ENCODE measurements at regions not wholly inside any gene's neighbourhood (a gene's known extent, or its start where the extent isn't known, plus 50 kb on each side); places are given as distances from the start of the nearest gene placed in this dataset.

- intact Hi-C loops (cut with DNase I; ENCODE audit: low total_unique reads): no loop called here
- DNase-seq: no peak
- no peak overlapping the region for H3K27ac ChIP-seq
Measured at GRCh38 chr17:63170795-63171194, 204.8 kb downstream of the TANC2 start.

GRCh38 chr17:63171428-63172393 lies 205.7 kb downstream of the TANC2 start:
- Histone ChIP-seq H3K4me3 (no peak overlapping the region), H3K36me3 (no peaks in the 10 kb centered on the region), H3K27me3 (no peaks in the 10 kb centered on the region), H3K4me1 (no peaks in the 10 kb centered on the region), H3K27ac (no peak overlapping the region), H3K9me3 (no peaks in the 10 kb centered on the region)
- intact Hi-C loops (cut with DNase I; ENCODE audit: low total_unique reads): no loop called here
- DNase-seq: no peak
- no peak for TF ChIP-seq CTCF (IDR thresholded peaks at IDR 0.05)

More at GRCh38 chr17:63170795-63171194, 204.8 kb downstream of the TANC2 start:
- H3K4me3 ChIP-seq: no peak overlapping the region
- H3K4me1 ChIP-seq: no peaks in the 10 kb centered on the region
- TF ChIP-seq CTCF (IDR thresholded peaks at IDR 0.05): no peak
- H3K27me3 ChIP-seq: no peaks in the 10 kb centered on the region
- H3K9me3 ChIP-seq: no peaks in the 10 kb centered on the region
- no peaks in the 10 kb centered on the region for H3K36me3 ChIP-seq

GRCh38 chr17:63173450-63173849 lies 207.4 kb downstream of the TANC2 start:
- Histone ChIP-seq H3K9me3 (no peaks in the 10 kb centered on the region), H3K36me3 (no peaks in the 10 kb centered on the region), H3K27me3 (no peaks in the 10 kb centered on the region), H3K4me3 (no peak overlapping the region), H3K4me1 (no peaks in the 10 kb centered on the region), H3K27ac (no peak overlapping the region)
- DNase-seq: no peak
- intact Hi-C loops (cut with DNase I; ENCODE audit: low total_unique reads): no loop called here
- TF ChIP-seq CTCF (IDR thresholded peaks at IDR 0.05): no peak

GRCh38 chr17:63173903-63174302 lies 207.9 kb downstream of the TANC2 start:
- Histone ChIP-seq H3K4me3 (no peak overlapping the region), H3K27me3 (no peaks in the 10 kb centered on the region), H3K36me3 (no peaks in the 10 kb centered on the region), H3K27ac (no peak overlapping the region), H3K4me1 (no peaks in the 10 kb centered on the region), H3K9me3 (no peaks in the 10 kb centered on the region)
- no peak for DNase-seq
- no peak for TF ChIP-seq CTCF (IDR thresholded peaks at IDR 0.05)
- intact Hi-C loops (cut with DNase I; ENCODE audit: low total_unique reads): no loop called here

- Histone ChIP-seq H3K27me3 (no peaks in the 10 kb centered on the region), H3K4me3 (no peak overlapping the region), H3K9me3 (no peaks in the 10 kb centered on the region), H3K36me3 (no peaks in the 10 kb centered on the region), H3K27ac (no peak overlapping the region), H3K4me1 (no peaks in the 10 kb centered on the region)
- no peak for TF ChIP-seq CTCF (IDR thresholded peaks at IDR 0.05)
- DNase-seq: no peak
- intact Hi-C loops (cut with DNase I; ENCODE audit: low total_unique reads): no loop called here
Measured at GRCh38 chr17:63178530-63178929, 212.5 kb downstream of the TANC2 start.

All from tibial artery (tissue), 4 donors.